Bronchial epithelial cell (primary cell): ENCODE measurements at regions not wholly inside any gene's neighbourhood (a gene's known extent, or its start where the extent isn't known, plus 50 kb on each side); places are given as distances from the start of the nearest gene placed in this dataset.
"Not testable (repeated sequence)": the region's sequence is repeated elsewhere in the genome, so short reads cannot be mapped to it uniquely, and the experiment has no call there.

ENCODE experiments used
- DNase-seq: peaks from one replicate; pipeline ENCODE4 v3.0.0-alpha.2; 2010; ENCODE audit warnings: low read depth
- FAIRE-seq: peaks from 2 replicates; lab custom pipeline; 2011; peaks lifted over from hg19 to GRCh38; lab: Jason Lieb, UNC
- H3K27me3 ChIP-seq: 2 replicates; pipeline ENCODE4 v1.5.1; 2011; ENCODE audit warnings: low read length; ENCODE audit not compliant: control insufficient read depth, insufficient read depth
- H3K36me3 ChIP-seq: 2 replicates; pipeline ENCODE4 v1.5.1; 2011; ENCODE audit warnings: low read length; ENCODE audit not compliant: control insufficient read depth, insufficient read depth
- H3K4me3 ChIP-seq: 2 replicates; pipeline ENCODE4 v1.5.1; 2011; ENCODE audit warnings: mild to moderate bottlenecking, low read depth, low read length, control low read depth
- TF ChIP-seq, protein P1 (sequence below): IDR thresholded peaks from 2 replicates; pipeline ENCODE4 v1.5.1; 2011; ENCODE audit warnings: mild to moderate bottlenecking, moderate library complexity, low read length, control low read depth, inconsistent platforms; ENCODE audit not compliant: insufficient read depth, severe bottlenecking

GRCh38 chr9:88837731-88838130, 153.5 kb upstream of the S1PR3 start:
- DNase-seq (peak; percentile 47), FAIRE-seq (no peak)
- TF ChIP-seq, protein P1, sequence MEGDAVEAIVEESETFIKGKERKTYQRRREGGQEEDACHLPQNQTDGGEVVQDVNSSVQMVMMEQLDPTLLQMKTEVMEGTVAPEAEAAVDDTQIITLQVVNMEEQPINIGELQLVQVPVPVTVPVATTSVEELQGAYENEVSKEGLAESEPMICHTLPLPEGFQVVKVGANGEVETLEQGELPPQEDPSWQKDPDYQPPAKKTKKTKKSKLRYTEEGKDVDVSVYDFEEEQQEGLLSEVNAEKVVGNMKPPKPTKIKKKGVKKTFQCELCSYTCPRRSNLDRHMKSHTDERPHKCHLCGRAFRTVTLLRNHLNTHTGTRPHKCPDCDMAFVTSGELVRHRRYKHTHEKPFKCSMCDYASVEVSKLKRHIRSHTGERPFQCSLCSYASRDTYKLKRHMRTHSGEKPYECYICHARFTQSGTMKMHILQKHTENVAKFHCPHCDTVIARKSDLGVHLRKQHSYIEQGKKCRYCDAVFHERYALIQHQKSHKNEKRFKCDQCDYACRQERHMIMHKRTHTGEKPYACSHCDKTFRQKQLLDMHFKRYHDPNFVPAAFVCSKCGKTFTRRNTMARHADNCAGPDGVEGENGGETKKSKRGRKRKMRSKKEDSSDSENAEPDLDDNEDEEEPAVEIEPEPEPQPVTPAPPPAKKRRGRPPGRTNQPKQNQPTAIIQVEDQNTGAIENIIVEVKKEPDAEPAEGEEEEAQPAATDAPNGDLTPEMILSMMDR, result no peak
- no peaks in the 10 kb centered on the region for H3K36me3 ChIP-seq
- no peaks in the 10 kb centered on the region for H3K27me3 ChIP-seq
- H3K4me3 ChIP-seq, result no peak overlapping the region

DNA sequence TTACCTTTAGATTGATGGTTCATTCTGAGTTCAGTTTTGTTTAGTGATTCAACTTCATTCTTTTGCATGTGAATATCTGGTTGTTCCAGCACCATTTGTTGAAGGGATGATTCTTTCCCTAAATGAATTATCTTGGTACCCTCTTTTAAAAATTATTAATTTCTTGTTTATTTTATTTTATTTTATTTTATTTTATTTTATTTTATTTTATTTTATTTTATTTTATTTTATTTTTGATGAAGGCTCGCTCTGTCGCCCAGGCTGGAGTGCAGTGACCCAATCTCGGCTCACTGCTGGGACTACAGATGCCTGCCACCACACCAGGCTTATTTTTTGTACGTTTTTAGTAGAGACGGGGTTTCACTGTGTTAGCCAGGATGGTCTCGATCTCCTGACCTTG, 141.4 kb upstream of the S1PR3 start:
- not testable (repeated sequence) for H3K4me3 ChIP-seq, FAIRE-seq, H3K27me3 ChIP-seq, DNase-seq, H3K36me3 ChIP-seq

DNA sequence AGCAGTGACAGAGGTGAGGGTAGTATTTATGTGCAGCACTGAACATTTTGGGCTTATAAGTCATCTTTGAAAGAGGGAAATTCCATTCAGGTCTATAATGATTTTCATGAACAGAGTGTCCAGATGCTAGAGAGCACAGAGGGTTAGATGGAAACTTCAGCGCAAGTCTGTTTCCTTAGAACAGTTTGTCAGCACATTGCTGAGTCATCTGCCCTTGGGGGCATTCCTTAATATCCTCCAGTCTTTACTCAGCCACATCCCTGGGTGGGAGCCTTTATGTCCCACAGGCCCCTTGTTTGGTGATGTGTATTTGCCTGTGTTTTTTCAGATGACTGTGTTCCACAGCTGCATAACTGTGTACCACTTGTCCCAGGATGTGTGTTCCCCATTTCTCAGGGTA, 138.5 kb upstream of the S1PR3 start:
- no peak overlapping the region for H3K4me3 ChIP-seq
- peak; percentile 91 for DNase-seq
- no peak for FAIRE-seq
- no peaks in the 10 kb centered on the region for H3K27me3 ChIP-seq
- H3K36me3 ChIP-seq, result no peaks in the 10 kb centered on the region
- TF ChIP-seq, protein P1, result no peak

- no peaks in the 10 kb centered on the region for H3K36me3 ChIP-seq
- no peaks in the 10 kb centered on the region for H3K27me3 ChIP-seq
- H3K4me3 ChIP-seq, result no peak overlapping the region
- FAIRE-seq (no peak), DNase-seq (no peak)
- TF ChIP-seq, protein P1, result no peak
Observed at GRCh38 chr9:88870627-88871026, 120.6 kb upstream of the S1PR3 start.

DNA sequence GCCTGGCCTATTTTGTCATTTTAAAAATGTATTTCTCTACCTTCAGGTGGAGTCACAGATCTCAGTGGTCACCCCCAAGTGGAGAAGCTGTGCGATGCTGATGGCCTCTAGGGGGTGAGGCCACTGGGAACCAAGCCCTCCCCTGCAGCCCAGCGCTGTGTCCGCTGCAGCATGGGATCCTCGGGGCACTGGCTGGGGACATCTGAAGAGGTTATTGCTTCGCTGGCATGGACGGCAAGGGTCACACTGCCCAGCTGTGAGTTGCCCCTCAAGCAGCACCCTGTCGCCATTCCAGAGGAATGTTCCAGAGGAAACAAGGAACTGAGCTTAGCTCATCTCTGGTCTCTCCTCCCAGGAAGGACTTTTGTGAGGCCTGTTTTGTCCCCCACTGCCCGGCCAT, 119.6 kb upstream of the S1PR3 start:
- Histone ChIP-seq H3K27me3 (no peaks in the 10 kb centered on the region), H3K4me3 (no peak overlapping the region), H3K36me3 (no peaks in the 10 kb centered on the region)
- TF ChIP-seq, protein P1, result no peak
- DNase-seq (no peak), FAIRE-seq (no peak)

DNA sequence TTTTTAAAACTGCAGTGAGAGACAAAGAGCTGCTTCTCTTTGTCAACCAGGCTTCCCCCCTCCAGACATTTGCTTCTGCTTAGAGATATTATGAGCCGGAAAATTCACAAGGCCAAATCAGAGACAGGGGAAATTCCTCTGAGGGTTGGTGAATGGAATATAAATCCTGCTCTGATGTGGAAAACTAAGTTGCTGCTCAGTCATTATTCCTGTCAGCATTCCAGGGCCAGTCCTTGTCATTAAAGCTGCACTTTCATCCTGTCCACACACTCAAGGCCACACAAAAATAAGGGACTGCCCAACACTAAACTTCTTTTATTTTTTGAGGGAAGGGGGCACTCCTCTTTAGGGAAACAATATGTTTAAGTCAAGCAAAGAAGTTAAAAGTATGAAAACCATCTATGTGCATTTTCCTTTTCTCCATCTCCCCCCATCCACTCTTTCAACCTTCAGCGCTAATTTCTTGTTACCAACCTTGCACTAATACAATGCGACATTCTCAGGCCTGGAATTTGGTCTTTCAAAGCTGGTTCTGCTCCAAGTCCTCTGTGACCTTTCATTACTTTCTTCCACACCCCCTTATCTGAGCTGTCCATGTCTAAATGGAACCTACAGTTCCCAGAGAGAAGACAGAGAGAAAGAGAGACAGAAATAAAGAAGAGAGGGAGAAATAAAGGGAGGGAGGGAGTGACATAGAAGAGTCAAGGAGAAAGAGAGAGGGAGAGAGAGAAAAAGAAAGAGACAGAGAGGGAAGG, 118.9 kb upstream of the S1PR3 start:
- Histone ChIP-seq H3K27me3 (no peaks in the 10 kb centered on the region), H3K36me3 (no peaks in the 10 kb centered on the region), H3K4me3 (no peak overlapping the region)
- no peak for FAIRE-seq
- TF ChIP-seq, protein P1, result no peak
- no peak for DNase-seq
